NCI-H82 treated with DMSO at 0.1 percent for 48 hours (cell line): ENCODE measurements at regions not wholly inside any gene's neighbourhood (a gene's known extent, or its start where the extent isn't known, plus 50 kb on each side); places are given as distances from the start of the nearest gene placed in this dataset.
A peak's percentile ranks its signal among the peaks of the same experiment; 100 is the strongest.

Experiments used
- DNase-seq: peaks from one replicate; lab custom pipeline; 2025; ENCODE audit not compliant: unreplicated experiment; lab: John Stamatoyannopoulos, UW

- DNase-seq, result no peak
These were observed 93.6 kb upstream of the ISX start for GRCh38 chr22:34972191-34972897.

- no peak for DNase-seq
These were observed 92.9 kb upstream of the ISX start for GRCh38 chr22:34973016-34973415.

GRCh38 chr22:34973926-34974325 is 92.0 kb upstream of the ISX start:
- peak; percentile 59 for DNase-seq

- DNase-seq, result no peak
These were observed 90.2 kb upstream of the ISX start for GRCh38 chr22:34975721-34976120.

GRCh38 chr22:34976474-34976873 is 89.5 kb upstream of the ISX start:
- no peak for DNase-seq

GRCh38 chr22:34976886-34977285 is 89.1 kb upstream of the ISX start:
- no peak for DNase-seq

GRCh38 chr22:34986523-34986922 is 79.4 kb upstream of the ISX start:
- no peak for DNase-seq

GRCh38 chr22:34992672-34993071 is 73.3 kb upstream of the ISX start:
- DNase-seq, result no peak

- DNase-seq, result no peak
These were observed 72.4 kb upstream of the ISX start for GRCh38 chr22:34993548-34993947.

- no peak for DNase-seq
These were observed 68.2 kb upstream of the ISX start for GRCh38 chr22:34997633-34998299.

- DNase-seq, result no peak
These were observed 67.0 kb upstream of the ISX start for GRCh38 chr22:34998921-34999320.

GRCh38 chr22:35008213-35008612 is 57.7 kb upstream of the ISX start:
- no peak for DNase-seq

- DNase-seq, result no peak
These were observed 55.4 kb upstream of the ISX start for GRCh38 chr22:35010543-35010942.

GRCh38 chr22:35014812-35015211 is 51.1 kb upstream of the ISX start:
- no peak for DNase-seq
